T47D (cell line): ENCODE measurements at regions not wholly inside any gene's neighbourhood (a gene's known extent, or its start where the extent isn't known, plus 50 kb on each side); places are given as distances from the start of the nearest gene placed in this dataset.

Experiments
- DNase-seq, 2 experiments: peaks; one replicate each; pipeline versions ENCODE4 v3.0.0 to v3.0.0-alpha.2; 2011 to 2012; ENCODE audit warnings: low read depth in 1 of 2, low spot score in 1 of 2
- JUND ChIP-seq: IDR thresholded peaks from 2 replicates; pipeline ENCODE4 v1.6.1; 2012; ENCODE audit warnings: low read depth
- in situ Hi-C: cut with HindIII; loops from 2 replicates; pipeline ENCODE4 v1.10.0; 2016; ENCODE audit warnings: low sequenced_read_pairs, low pct_unique_long_range_greater_than_20kb

- no peak for TF ChIP-seq JUND
- in situ Hi-C loops, result no loop called here
Observed at GRCh38 chr10:10787586-10787985, 230.1 kb upstream of the CELF2 start.

DNA sequence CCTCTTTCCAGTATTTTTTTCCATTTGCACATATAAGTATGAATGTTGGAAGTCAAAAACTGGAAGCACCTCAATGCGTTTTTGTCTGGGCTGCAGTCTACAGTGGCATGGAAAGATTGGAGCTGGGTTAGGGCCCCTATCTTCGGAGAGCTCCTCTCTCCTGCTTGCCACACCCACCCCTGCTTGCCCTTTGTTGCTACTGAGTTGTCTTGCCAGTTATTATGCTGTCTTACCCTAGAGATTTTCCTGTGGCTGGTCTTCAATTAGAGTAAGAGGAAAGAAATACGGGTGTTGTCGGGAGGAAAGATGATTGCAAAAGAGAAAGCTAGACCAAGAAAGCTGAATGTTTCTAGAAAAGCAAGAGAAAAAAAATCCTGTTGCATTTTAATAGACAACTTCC lies 228.9 kb upstream of the CELF2 start:
- TF ChIP-seq JUND, result no peak
- DNase-seq, result no peak
- in situ Hi-C loops, result no loop called here

More at GRCh38 chr10:10787586-10787985, 230.1 kb upstream of the CELF2 start:
- DNase-seq, result no peak

- no peak for DNase-seq
- in situ Hi-C loops, result no loop called here
- TF ChIP-seq JUND, result no peak
Observed at GRCh38 chr10:10791869-10792268, 225.8 kb upstream of the CELF2 start.

DNA sequence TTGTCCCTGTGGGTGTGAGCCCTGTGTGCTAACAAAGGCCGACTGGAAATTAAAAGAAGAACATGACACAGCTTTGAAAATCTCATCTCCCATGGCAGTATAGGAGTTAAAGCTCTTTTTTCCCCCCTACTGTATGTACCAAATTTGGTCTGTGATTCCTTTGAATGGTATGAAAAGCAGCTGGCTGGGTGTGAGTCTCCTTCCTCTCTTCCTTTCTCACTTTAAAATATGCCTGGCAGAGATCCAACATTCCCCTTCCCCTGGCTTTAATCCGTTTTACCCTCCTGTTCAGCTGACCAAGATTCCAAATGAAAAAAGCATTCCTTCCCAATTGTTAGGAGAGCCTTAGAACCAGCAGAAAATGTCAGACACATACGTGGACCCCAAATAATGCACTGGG lies 225.0 kb upstream of the CELF2 start:
- no peak for DNase-seq
- TF ChIP-seq JUND, result no peak
- in situ Hi-C loops, result no loop called here

DNA sequence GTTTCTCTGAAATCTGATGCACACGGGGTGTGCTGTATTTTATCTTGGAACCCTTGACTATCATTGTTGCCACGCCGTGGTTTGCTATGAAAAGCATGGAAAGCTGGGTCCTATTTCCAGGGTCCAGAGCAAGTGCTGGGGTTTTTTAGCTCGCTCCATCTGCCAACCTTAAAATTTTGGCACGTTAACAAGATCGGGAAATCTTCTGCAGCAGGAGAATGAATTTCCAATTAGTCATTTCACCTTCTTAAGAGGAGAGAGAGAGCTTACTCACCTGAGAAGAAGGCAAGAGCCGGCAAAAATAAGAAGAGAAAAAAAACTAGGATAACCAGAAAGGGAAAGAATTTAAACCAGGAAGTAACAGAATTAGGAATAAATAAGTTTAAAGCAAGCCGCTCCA lies 223.6 kb upstream of the CELF2 start:
- in situ Hi-C loops, result no loop called here
- no peak for TF ChIP-seq JUND
- no peak for DNase-seq

DNA sequence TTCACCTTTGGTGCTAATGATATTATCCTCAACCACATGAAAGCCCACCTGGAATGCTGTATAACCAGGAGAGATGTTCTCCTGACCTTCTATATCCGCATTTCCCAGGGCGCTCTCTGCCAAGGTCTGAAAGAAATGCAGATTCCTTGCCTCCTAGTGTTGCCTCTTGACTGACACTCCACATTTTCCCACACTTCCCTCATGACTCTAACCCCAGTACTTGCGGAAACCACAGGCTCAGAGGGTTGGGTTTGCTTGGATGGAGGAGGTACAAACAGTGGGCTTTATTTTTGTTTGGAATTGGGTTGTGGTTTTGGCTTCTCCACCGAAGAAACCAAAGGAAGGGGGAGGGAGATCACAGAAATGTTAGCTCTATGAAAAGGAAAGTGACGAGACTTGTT lies 222.9 kb upstream of the CELF2 start:
- in situ Hi-C loops, result no loop called here
- no peak for DNase-seq
- TF ChIP-seq JUND, result no peak

DNA sequence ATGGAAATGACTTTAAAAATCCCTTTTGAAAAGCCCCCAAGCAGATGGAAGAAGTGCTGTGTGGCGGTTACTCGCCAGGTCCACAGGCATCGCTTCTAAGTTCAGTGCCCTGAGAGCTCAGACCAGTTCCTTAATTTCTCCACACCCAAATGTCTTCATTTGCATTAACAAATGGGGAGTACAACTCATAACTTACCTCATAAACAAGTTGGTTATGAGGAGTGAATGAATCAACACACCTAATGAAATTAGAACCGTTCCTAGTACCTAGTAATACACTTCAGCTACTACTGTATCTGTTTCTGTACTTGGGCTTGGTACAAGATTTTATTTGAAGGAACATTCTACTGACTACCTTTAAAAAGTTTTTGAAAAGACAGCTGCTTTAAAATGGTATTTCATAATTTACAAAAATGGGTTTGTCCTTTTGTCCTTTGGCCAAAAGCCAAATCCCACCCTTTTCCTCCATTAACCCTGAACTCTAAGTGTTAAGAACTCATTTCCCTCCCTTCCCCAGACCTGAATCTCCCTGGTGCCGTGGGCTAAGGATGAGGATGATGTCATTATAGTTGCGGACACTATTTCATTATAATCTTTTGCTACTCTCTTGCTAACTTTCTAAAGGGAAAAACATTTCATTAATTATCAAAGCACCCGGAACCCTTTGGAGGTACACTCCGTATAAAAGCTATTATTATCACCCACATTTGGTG lies 221.5 kb upstream of the CELF2 start:
- no peak for TF ChIP-seq JUND
- in situ Hi-C loops, result no loop called here
- DNase-seq, result no peak

DNA sequence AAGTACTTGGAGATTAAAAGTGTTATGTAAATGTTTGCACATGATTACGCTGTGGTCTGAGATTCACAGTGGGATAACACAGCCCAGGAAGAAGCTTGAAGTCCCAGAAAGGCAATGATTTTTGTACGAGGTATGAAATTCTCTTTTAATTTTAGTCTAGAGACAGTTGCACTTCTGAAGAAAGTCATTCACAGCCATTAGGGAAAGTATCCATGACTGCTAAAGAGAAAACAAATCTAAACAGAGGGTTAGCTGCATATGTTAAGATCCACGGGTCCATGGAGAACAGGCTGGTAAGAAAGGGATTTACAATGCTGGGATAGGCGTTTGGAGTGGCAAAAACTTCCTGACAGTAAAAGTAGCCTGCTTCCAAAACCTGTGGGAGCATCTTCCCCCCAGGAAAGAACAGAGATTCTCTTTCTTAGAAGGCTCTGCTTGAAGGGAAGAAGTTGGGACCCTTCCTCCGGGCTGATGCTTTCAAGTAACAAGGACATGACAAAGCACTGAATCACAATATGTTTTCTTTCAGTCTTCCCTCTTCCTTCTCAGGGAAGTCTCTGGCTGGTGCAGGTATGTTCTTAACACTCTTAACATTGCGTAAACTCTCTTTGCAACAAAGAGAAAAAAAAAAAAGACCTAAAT lies 220.8 kb upstream of the CELF2 start:
- no peak for DNase-seq
- no peak for TF ChIP-seq JUND
- in situ Hi-C loops, result no loop called here

DNA sequence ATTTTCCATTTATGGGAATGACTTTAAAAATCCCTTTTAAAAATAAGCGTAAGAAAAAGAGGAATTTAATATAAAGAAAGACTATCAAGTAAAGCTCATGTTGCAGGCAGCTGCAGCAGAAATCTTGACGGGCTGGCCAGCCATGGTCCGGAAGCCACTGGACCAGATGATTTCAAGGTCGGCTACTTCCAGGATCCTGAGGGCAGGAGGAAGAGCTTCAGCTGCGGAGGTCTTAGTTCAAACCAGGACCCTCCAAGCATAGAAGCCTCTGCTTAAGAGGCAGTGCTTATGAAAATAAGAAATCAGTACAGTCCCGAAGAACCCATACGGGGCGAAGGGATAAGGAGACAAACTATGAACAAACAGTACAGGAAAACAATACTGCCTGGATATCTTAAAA lies 220.2 kb upstream of the CELF2 start:
- in situ Hi-C loops, result no loop called here
- DNase-seq, result no peak
- TF ChIP-seq JUND, result no peak

- no peak for DNase-seq
- in situ Hi-C loops, result no loop called here
- TF ChIP-seq JUND, result no peak
Observed at GRCh38 chr10:10798102-10798863, 219.4 kb upstream of the CELF2 start.

DNA sequence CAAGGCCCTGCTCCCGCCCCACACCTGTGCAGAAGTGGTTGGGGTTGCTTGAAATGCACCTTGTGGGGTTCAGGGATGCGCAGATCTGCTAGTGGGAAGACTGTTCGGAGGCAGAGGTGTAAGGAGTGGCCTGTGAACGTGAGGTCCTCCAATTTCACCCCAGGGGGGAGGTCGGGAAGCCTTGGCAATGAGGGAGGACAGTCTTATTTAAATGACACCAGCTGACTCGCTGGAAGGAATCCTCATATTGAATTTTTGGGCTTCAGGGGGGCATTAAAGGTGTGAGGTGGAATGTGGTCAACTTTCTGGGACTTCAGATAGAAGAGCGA lies 218.8 kb upstream of the CELF2 start:
- no peak for DNase-seq
- TF ChIP-seq JUND, result no peak
- in situ Hi-C loops, result no loop called here

DNA sequence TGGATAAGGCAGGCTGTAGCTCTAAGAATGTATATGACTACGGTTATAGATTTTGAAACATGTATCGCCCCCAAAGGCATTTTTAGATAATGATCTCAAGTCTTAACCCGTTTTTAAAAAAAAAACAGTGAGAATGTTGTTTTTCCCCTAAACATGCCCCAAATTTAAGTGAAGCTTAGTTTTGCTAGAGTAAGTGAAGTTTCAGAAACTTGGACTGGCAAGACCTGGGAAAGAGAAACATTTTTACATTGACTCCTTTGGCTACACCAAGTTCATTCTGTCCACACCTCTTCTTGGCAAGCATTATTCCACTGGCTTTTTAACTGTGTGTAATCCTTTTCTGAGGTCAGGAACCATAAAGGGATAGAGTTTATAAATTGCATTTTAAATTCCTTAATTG lies 216.7 kb upstream of the CELF2 start:
- in situ Hi-C loops, result no loop called here
- no peak for TF ChIP-seq JUND
- no peak for DNase-seq

- no peak for DNase-seq
- no peak for TF ChIP-seq JUND
- in situ Hi-C loops, result no loop called here
Observed at GRCh38 chr10:10803278-10803677, 214.4 kb upstream of the CELF2 start.
